H9 (cell line): ENCODE measurements at regions not wholly inside any gene's neighbourhood (a gene's known extent, or its start where the extent isn't known, plus 50 kb on each side); places are given as distances from the start of the nearest gene placed in this dataset.

Source experiments
- DNase-seq: peaks from one replicate; pipeline ENCODE4 v3.0.0-alpha.2; 2017
- H2AFZ ChIP-seq: one replicate; pipeline ENCODE4 v1.6.1; 2013; ENCODE audit warnings: mild to moderate bottlenecking, low read length, control low read depth, moderate library complexity
- H2AK5ac ChIP-seq: 2 replicates; pipeline ENCODE4 v1.6.1; 2013; ENCODE audit warnings: low read length, control low read depth, mixed read lengths; ENCODE audit not compliant: insufficient read length
- H2BK120ac ChIP-seq: one replicate; pipeline ENCODE4 v1.6.1; 2013; ENCODE audit warnings: low read depth, mild to moderate bottlenecking, low read length, control low read depth, inconsistent platforms; ENCODE audit not compliant: poor library complexity, severe bottlenecking
- H2BK12ac ChIP-seq: 2 replicates; pipeline ENCODE4 v1.6.1; 2013; ENCODE audit warnings: low read length, control low read depth, mixed read lengths, low read depth; ENCODE audit not compliant: insufficient read length
- H2BK15ac ChIP-seq: 2 replicates; pipeline ENCODE4 v1.6.1; 2013; ENCODE audit warnings: low read depth, low read length, control low read depth
- H2BK20ac ChIP-seq: one replicate; pipeline ENCODE4 v1.6.1; 2013; ENCODE audit warnings: low read depth, mild to moderate bottlenecking, low read length, control low read depth, inconsistent platforms; ENCODE audit not compliant: poor library complexity, severe bottlenecking
- H2BK5ac ChIP-seq: 2 replicates; pipeline ENCODE4 v1.6.1; 2013; ENCODE audit warnings: low read length, control low read depth, mixed read lengths; ENCODE audit not compliant: insufficient read length
- H3K14ac ChIP-seq: 2 replicates; pipeline ENCODE4 v1.6.1; 2013; ENCODE audit warnings: low read length, control low read depth; ENCODE audit not compliant: insufficient read depth
- H3K18ac ChIP-seq: 2 replicates; pipeline ENCODE4 v1.6.1; 2013; ENCODE audit warnings: low read depth, mild to moderate bottlenecking, mixed read lengths, low read length, control low read depth; ENCODE audit not compliant: insufficient read length
- H3K23ac ChIP-seq: 2 replicates; pipeline ENCODE4 v1.6.1; 2013; ENCODE audit warnings: low read length, control low read depth, mixed read lengths, low read depth; ENCODE audit not compliant: insufficient read length
- H3K23me2 ChIP-seq: 2 replicates; pipeline ENCODE4 v1.6.1; 2013; ENCODE audit warnings: low read depth, mild to moderate bottlenecking, mixed read lengths, low read length, control low read depth; ENCODE audit not compliant: insufficient read length, poor library complexity, severe bottlenecking
- H3K27ac ChIP-seq: 2 replicates; pipeline ENCODE4 v1.5.1; 2013; ENCODE audit warnings: low read length, control low read depth, mixed read lengths, low read depth; ENCODE audit not compliant: insufficient read length
- H3K27me3 ChIP-seq: 2 replicates; pipeline ENCODE4 v1.6.1; 2013; ENCODE audit warnings: low read length, control low read depth, inconsistent platforms; ENCODE audit not compliant: insufficient read depth
- H3K4ac ChIP-seq: 2 replicates; pipeline ENCODE4 v1.6.1; 2013; ENCODE audit warnings: low read depth, mild to moderate bottlenecking, control low read depth, inconsistent platforms, low read length, moderate library complexity
- H3K4me1 ChIP-seq: 2 replicates; pipeline ENCODE4 v1.6.1; 2013; ENCODE audit warnings: low read length, control low read depth, inconsistent platforms; ENCODE audit not compliant: insufficient read depth
- H3K4me2 ChIP-seq: 2 replicates; pipeline ENCODE4 v1.6.1; 2013; ENCODE audit warnings: low read length, control low read depth, mixed read lengths; ENCODE audit not compliant: insufficient read length, insufficient read depth
- H3K56ac ChIP-seq: 2 replicates; pipeline ENCODE4 v1.6.1; 2013; ENCODE audit warnings: low read depth, mild to moderate bottlenecking, mixed read lengths, low read length, control low read depth; ENCODE audit not compliant: insufficient read length
- H3K79me1 ChIP-seq: 2 replicates; pipeline ENCODE4 v1.6.1; 2013; ENCODE audit warnings: low read depth, mild to moderate bottlenecking, moderate library complexity, low read length, control low read depth, inconsistent platforms; ENCODE audit not compliant: insufficient read depth, poor library complexity, severe bottlenecking
- H3K79me2 ChIP-seq: 2 replicates; pipeline ENCODE4 v1.6.1; 2013; ENCODE audit warnings: low read length, control low read depth, inconsistent platforms; ENCODE audit not compliant: insufficient read depth
- H3K9ac ChIP-seq: 2 replicates; pipeline ENCODE4 v1.6.1; 2013; ENCODE audit warnings: low read length, control low read depth, mixed read lengths; ENCODE audit not compliant: insufficient read length; ENCODE audit errors: extremely low read depth
- H3K9me3 ChIP-seq: one replicate; pipeline ENCODE4 v1.6.1; 2013; ENCODE audit warnings: low read depth, low read length, inconsistent platforms; ENCODE audit not compliant: control insufficient read depth
- H3T11ph ChIP-seq: one replicate; pipeline ENCODE4 v1.6.1; 2013; ENCODE audit warnings: mild to moderate bottlenecking, low read length, control low read depth, inconsistent platforms
- H4K20me1 ChIP-seq: one replicate; pipeline ENCODE4 v1.6.1; 2013; ENCODE audit not compliant: control insufficient read depth, insufficient read length, insufficient read depth
- H4K5ac ChIP-seq: 2 replicates; pipeline ENCODE4 v1.6.1; 2013; ENCODE audit warnings: low read depth, mild to moderate bottlenecking, mixed read lengths, low read length, control low read depth; ENCODE audit not compliant: insufficient read length
- H4K8ac ChIP-seq: replicated peaks from 2 replicates; pipeline ENCODE4 v1.6.1; 2013; ENCODE audit warnings: low read length, control low read depth, mixed read lengths, low read depth; ENCODE audit not compliant: insufficient read length
- H4K91ac ChIP-seq: 2 replicates; pipeline ENCODE4 v1.6.1; 2013; ENCODE audit warnings: low read depth, mild to moderate bottlenecking, moderate library complexity, mixed read lengths, low read length, control low read depth; ENCODE audit not compliant: insufficient read length
- H3K27ac Mint-ChIP-seq, 3 experiments: 2 replicates in 2 of 3; 3 replicates in 1 of 3; pipeline ENCODE4 v1.8.0; 2020 to 2021; ENCODE audit warnings: mixed read lengths in 3 of 3, mild to moderate bottlenecking in 1 of 3, moderate library complexity in 1 of 3
- H3K27me3 Mint-ChIP-seq: 2 replicates; pipeline ENCODE4 v1.8.0; 2021; ENCODE audit warnings: low read depth, mild to moderate bottlenecking, moderate library complexity, mixed read lengths
- H3K36me3 Mint-ChIP-seq, 3 experiments: 2 replicates in 2 of 3; 3 replicates in 1 of 3; pipeline ENCODE4 v1.8.0; 2020 to 2021; ENCODE audit warnings: low read depth in 3 of 3, mixed read lengths in 3 of 3; ENCODE audit not compliant: insufficient read depth in 1 of 3
- H3K4me1 Mint-ChIP-seq, 2 experiments: 2 replicates each; pipeline ENCODE4 v1.8.0; 2020; ENCODE audit warnings: mixed read lengths in 2 of 2
- H3K4me3 Mint-ChIP-seq, 2 experiments: 2 replicates in 1 of 2; 3 replicates in 1 of 2; pipeline ENCODE4 v1.8.0; 2020 to 2021; ENCODE audit warnings: mild to moderate bottlenecking in 2 of 2, mixed read lengths in 2 of 2, moderate library complexity in 1 of 2
- H3K9me3 Mint-ChIP-seq, 2 experiments: 2 replicates in 1 of 2; 3 replicates in 1 of 2; pipeline ENCODE4 v1.8.0; 2020; ENCODE audit warnings: mild to moderate bottlenecking in 2 of 2, mixed read lengths in 2 of 2, moderate library complexity in 1 of 2
- CTCF ChIP-seq: fragments of 200-600 bp; sonication (generic); conservative IDR thresholded peaks from 3 replicates; pipeline ENCODE4 v1.8.0; 2021; ENCODE audit warnings: antibody characterized with exemption, mild to moderate bottlenecking
- WGBS: extraction: QIAGEN DNeasy Blood & Tissue Kit; methylation state at CpG from one replicate; pipeline ENCODE4 v1.1.7; 2013; ENCODE audit warnings: missing lambda C conversion rate, low lambda C conversion rate, mixed read lengths; ENCODE audit not compliant: insufficient read length; ENCODE audit errors: extremely low coverage; 5-methylcytosine and 5-hydroxymethylcytosine counted together

DNA sequence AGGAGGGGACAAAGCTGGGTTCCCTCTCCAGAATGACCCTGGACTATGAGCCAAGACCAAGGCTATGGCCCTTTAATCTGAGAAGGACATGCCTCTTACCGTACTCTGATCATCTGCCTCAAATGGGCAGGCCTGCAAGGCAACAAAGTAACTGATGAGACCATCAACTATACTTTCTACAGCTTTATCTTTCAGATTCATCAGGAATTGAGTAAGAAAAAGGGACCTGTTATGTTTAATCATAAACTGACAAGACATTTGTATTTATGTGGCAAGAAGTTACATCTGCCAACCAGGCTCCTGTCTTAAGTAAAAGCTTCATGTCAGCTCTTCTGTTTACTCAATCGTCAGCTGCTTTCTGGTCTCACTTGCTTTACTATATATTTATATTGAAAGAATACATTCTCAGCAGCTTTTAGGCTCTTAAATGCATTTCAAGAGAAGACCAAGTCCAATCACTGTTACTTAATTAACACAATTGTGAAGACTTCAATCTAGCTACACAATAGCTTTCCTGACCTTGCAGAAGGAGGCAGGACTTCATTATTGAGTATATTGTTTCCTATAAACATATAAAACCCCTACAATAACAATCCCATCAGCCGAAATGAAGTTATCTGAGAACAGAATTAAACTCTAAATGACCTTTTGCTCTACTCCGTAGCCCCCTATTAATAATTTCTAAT, 163.8 kb downstream of the ETAA1 start:
- H3K79me2 ChIP-seq = no peaks in the 10 kb centered on the region
- no peaks in the 10 kb centered on the region for H3K23me2 ChIP-seq
- Mint-ChIP-seq H3K4me3 (no peak overlapping the region), H3K9me3 (no peaks in the 10 kb centered on the region), H3K27me3 (no peaks in the 10 kb centered on the region), H3K36me3 (no peaks in the 10 kb centered on the region), H3K4me1 (no peaks in the 10 kb centered on the region), H3K27ac (no peak overlapping the region)
- no peak overlapping the region for H4K8ac ChIP-seq
- H3K4ac ChIP-seq = no peak overlapping the region
- H2BK20ac ChIP-seq = no peak overlapping the region
- no peak overlapping the region for H3K4me2 ChIP-seq
- TF ChIP-seq CTCF = no peak
- WGBS = no CpG with 5 or more reads among the region's 4 CpGs
- H2AK5ac ChIP-seq = no peak overlapping the region
- H3T11ph ChIP-seq = no peak overlapping the region
- H3K56ac ChIP-seq = no peak overlapping the region
- H2AFZ ChIP-seq = no peak overlapping the region
- H3K27ac ChIP-seq = no peak overlapping the region
- H4K20me1 ChIP-seq = no peaks in the 10 kb centered on the region
- no peak overlapping the region for H2BK120ac ChIP-seq
- no peaks in the 10 kb centered on the region for H3K79me1 ChIP-seq
- no peak overlapping the region for H4K5ac ChIP-seq
- no peak overlapping the region for H3K23ac ChIP-seq
- H4K91ac ChIP-seq = no peak overlapping the region
- H2BK12ac ChIP-seq = no peak overlapping the region
- H3K4me1 ChIP-seq = no peaks in the 10 kb centered on the region
- no peak for DNase-seq
- no peaks in the 10 kb centered on the region for H3K27me3 ChIP-seq
- no peak overlapping the region for H3K14ac ChIP-seq
- H2BK5ac ChIP-seq = no peak overlapping the region
- no peak overlapping the region for H2BK15ac ChIP-seq
- no peaks in the 10 kb centered on the region for H3K9me3 ChIP-seq
- no peak overlapping the region for H3K18ac ChIP-seq
- H3K9ac ChIP-seq = no peak overlapping the region
